Neural cell (in vitro differentiated cells): ENCODE measurements at regions not wholly inside any gene's neighbourhood (a gene's known extent, or its start where the extent isn't known, plus 50 kb on each side); places are given as distances from the start of the nearest gene placed in this dataset.
"Not testable (repeated sequence)": the region's sequence is repeated elsewhere in the genome, so short reads cannot be mapped to it uniquely, and the experiment has no call there.

Experiments used
- H2AFZ ChIP-seq: fragments of 200-600, 300-800 bp; sonication (generic), shearing (Covaris generic); 2 replicates; pipeline ENCODE4 v1.6.0; 2014; ENCODE audit warnings: low read depth, mild to moderate bottlenecking, antibody characterized with exemption, low read length, moderate library complexity
- H3F3A ChIP-seq: fragments of 200-600 bp; shearing (Covaris generic); 2 replicates; pipeline ENCODE4 v1.6.1; 2016; ENCODE audit warnings: mild to moderate bottlenecking, moderate library complexity, mixed read lengths, antibody characterized with exemption, low read length; ENCODE audit not compliant: insufficient read depth, poor library complexity, severe bottlenecking
- H3K27ac ChIP-seq: fragments of 200-600, 300-800 bp; sonication (generic), shearing (Covaris generic); 2 replicates; pipeline ENCODE4 v1.5.1; 2014; ENCODE audit warnings: mild to moderate bottlenecking, low read length, moderate library complexity
- H3K27me3 ChIP-seq: fragments of 300-800, 200-600 bp; sonication (generic), shearing (Covaris generic); 2 replicates; pipeline ENCODE4 v1.6.0; 2014; ENCODE audit warnings: mild to moderate bottlenecking, low read depth, low read length, moderate library complexity; ENCODE audit not compliant: insufficient read depth
- H3K36me3 ChIP-seq: fragments of 300-800, 200-600 bp; sonication (generic), shearing (Covaris generic); 2 replicates; pipeline ENCODE4 v1.5.1; 2014; ENCODE audit warnings: mild to moderate bottlenecking, antibody characterized with exemption, low read length, moderate library complexity; ENCODE audit not compliant: insufficient read depth
- H3K4me2 ChIP-seq: fragments of 300-800, 200-600 bp; sonication (generic), shearing (Covaris generic); 2 replicates; pipeline ENCODE4 v1.6.0; 2014; ENCODE audit warnings: mild to moderate bottlenecking, low read length
- H3K4me3 ChIP-seq: fragments of 300-800, 200-600 bp; sonication (generic), shearing (Covaris generic); 2 replicates; pipeline ENCODE4 v1.5.1; 2014; ENCODE audit warnings: mild to moderate bottlenecking, low read length, moderate library complexity
- H3K79me2 ChIP-seq: fragments of 200-600 bp; shearing (Covaris generic); replicated peaks from 2 replicates; pipeline ENCODE4 v1.6.0; 2014; ENCODE audit warnings: mild to moderate bottlenecking, low read length, moderate library complexity; ENCODE audit not compliant: insufficient read depth
- H3K9ac ChIP-seq: fragments of 300-800, 200-600 bp; sonication (generic), shearing (Covaris generic); 2 replicates; pipeline ENCODE4 v1.6.1; 2016; ENCODE audit warnings: mild to moderate bottlenecking, low read length, mixed read lengths
- H3K9me2 ChIP-seq: fragments of 200-600 bp; shearing (Covaris generic); 2 replicates; pipeline ENCODE4 v1.6.1; 2016; ENCODE audit warnings: mild to moderate bottlenecking, low read length, mixed read lengths; ENCODE audit not compliant: insufficient read depth
- H3K9me3 ChIP-seq: fragments of 200-600, 300-800 bp; sonication (generic), shearing (Covaris generic); 2 replicates; pipeline ENCODE4 v1.6.1; 2016; ENCODE audit warnings: mild to moderate bottlenecking, mixed run types, low read length, moderate library complexity, mixed read lengths
- H4K20me1 ChIP-seq: fragments of 200-600 bp; shearing (Covaris generic); 2 replicates; pipeline ENCODE4 v1.6.1; 2016; ENCODE audit warnings: mild to moderate bottlenecking, mixed run types; ENCODE audit not compliant: insufficient read depth

- not testable (repeated sequence) for H3K9me3 ChIP-seq, H4K20me1 ChIP-seq, H3K27ac ChIP-seq, H3K4me3 ChIP-seq, H3K9ac ChIP-seq, H3K9me2 ChIP-seq, H3K36me3 ChIP-seq, H3K79me2 ChIP-seq, H3K27me3 ChIP-seq, H2AFZ ChIP-seq, H3F3A ChIP-seq, H3K4me2 ChIP-seq
Observed at GRCh38 chr2:111432916-111433499, 312.3 kb downstream of the BCL2L11 start.

- not testable (repeated sequence) for H3K9me2 ChIP-seq, H3K4me2 ChIP-seq, H3K9me3 ChIP-seq, H3F3A ChIP-seq, H3K9ac ChIP-seq, H3K79me2 ChIP-seq, H2AFZ ChIP-seq, H3K4me3 ChIP-seq, H3K27ac ChIP-seq, H3K27me3 ChIP-seq, H3K36me3 ChIP-seq, H4K20me1 ChIP-seq
Observed at GRCh38 chr2:111433892-111434607, 313.3 kb downstream of the BCL2L11 start.

GRCh38 chr2:111434608-111434939 lies 313.9 kb downstream of the BCL2L11 start:
- H3K9me2 ChIP-seq, H4K20me1 ChIP-seq, H3K9ac ChIP-seq, H3K9me3 ChIP-seq, H3F3A ChIP-seq, H3K79me2 ChIP-seq, H3K27ac ChIP-seq, H3K4me3 ChIP-seq, H3K27me3 ChIP-seq, H3K4me2 ChIP-seq, H2AFZ ChIP-seq, H3K36me3 ChIP-seq: not testable (repeated sequence)

- H3K27ac ChIP-seq, H3K4me3 ChIP-seq, H4K20me1 ChIP-seq, H3K27me3 ChIP-seq, H3K9ac ChIP-seq, H3K4me2 ChIP-seq, H3K36me3 ChIP-seq, H3K9me2 ChIP-seq, H3K79me2 ChIP-seq, H3F3A ChIP-seq, H2AFZ ChIP-seq, H3K9me3 ChIP-seq: not testable (repeated sequence)
Observed at GRCh38 chr2:111435553-111436310, 315.0 kb downstream of the BCL2L11 start.

DNA sequence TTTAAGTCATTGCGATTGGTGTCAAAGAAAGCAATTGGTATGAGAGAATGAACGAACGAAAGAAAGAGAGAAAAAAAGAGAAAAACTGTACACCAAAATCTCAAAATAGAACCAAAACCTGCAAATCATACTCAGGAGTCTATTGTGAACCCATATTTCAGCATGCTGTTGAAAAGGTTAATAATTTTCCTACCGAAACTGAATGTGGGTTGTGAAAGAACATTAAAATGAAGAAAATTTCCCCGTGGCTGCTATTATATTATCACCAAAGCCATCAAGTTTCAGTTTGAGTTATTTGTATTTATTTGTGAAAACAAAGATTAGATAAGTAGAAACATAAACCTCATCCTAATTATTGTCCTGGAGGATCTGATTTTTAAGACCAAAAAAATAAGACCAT lies 315.7 kb downstream of the BCL2L11 start:
- H3K9me3 ChIP-seq, H3K27me3 ChIP-seq, H3F3A ChIP-seq: not testable (repeated sequence)

GRCh38 chr2:111437288-111437990 lies 316.7 kb downstream of the BCL2L11 start:
- not testable (repeated sequence) for H3K79me2 ChIP-seq, H3K9me3 ChIP-seq, H3K27ac ChIP-seq, H3K4me2 ChIP-seq, H3K9me2 ChIP-seq, H3K4me3 ChIP-seq, H4K20me1 ChIP-seq, H3F3A ChIP-seq, H3K27me3 ChIP-seq, H3K9ac ChIP-seq, H3K36me3 ChIP-seq, H2AFZ ChIP-seq

More for the DNA sequence above, 315.7 kb downstream of the BCL2L11 start:
- not testable (repeated sequence) for H3K27ac ChIP-seq, H3K36me3 ChIP-seq, H3K9me2 ChIP-seq, H3K4me3 ChIP-seq, H3K9ac ChIP-seq, H3K79me2 ChIP-seq, H2AFZ ChIP-seq, H4K20me1 ChIP-seq, H3K4me2 ChIP-seq

- H3K4me2 ChIP-seq, H3K9me3 ChIP-seq, H3F3A ChIP-seq, H3K27me3 ChIP-seq, H3K79me2 ChIP-seq, H3K36me3 ChIP-seq, H2AFZ ChIP-seq, H3K27ac ChIP-seq, H3K4me3 ChIP-seq, H4K20me1 ChIP-seq, H3K9ac ChIP-seq, H3K9me2 ChIP-seq: not testable (repeated sequence)
Observed at GRCh38 chr2:111438161-111438560, 317.4 kb downstream of the BCL2L11 start.
